H1 (cell line): ENCODE measurements at regions not wholly inside any gene's neighbourhood (a gene's known extent, or its start where the extent isn't known, plus 50 kb on each side); places are given as distances from the start of the nearest gene placed in this dataset.

ENCODE experiments used
- CTCF ChIA-PET: fragments of 300-600 bp; sonication (Branson Sonifier 250); formaldehyde crosslinking; loops from one replicate; lab custom pipeline; 2021; ENCODE audit not compliant: partially characterized antibody; lab: Charles Lee
- POLR2A ChIA-PET: fragments of 300-600 bp; sonication (Branson Sonifier 250); formaldehyde crosslinking; loops from one replicate; lab custom pipeline; 2021; ENCODE audit warnings: inconsistent platforms; ENCODE audit not compliant: partially characterized antibody; lab: Charles Lee
- DNase-seq, 2 experiments: peaks; one replicate each; pipeline versions ENCODE4 v3.0.0 to v3.0.0-alpha.2; 2010 to 2022; ENCODE audit warnings: low spot score in 2 of 2, low read depth in 1 of 2, mixed read lengths in 1 of 2
- FAIRE-seq: peaks from 2 replicates; lab custom pipeline; 2011; peaks lifted over from hg19 to GRCh38; lab: Jason Lieb, UNC
- H2AFZ ChIP-seq: 2 replicates; pipeline ENCODE4 v1.8.1; 2012; ENCODE audit warnings: low read length, inconsistent platforms
- H2AK5ac ChIP-seq: 2 replicates; pipeline ENCODE4 v1.6.1; 2013; ENCODE audit warnings: low read depth, low read length
- H2BK120ac ChIP-seq: replicated peaks from 2 replicates; pipeline ENCODE3; 2013; ENCODE audit warnings: low read depth, low read length, inconsistent platforms
- H2BK12ac ChIP-seq: 2 replicates; pipeline ENCODE4 v1.6.1; 2013; ENCODE audit warnings: low read depth, low read length
- H2BK15ac ChIP-seq: 2 replicates; pipeline ENCODE4 v1.6.1; 2013; ENCODE audit warnings: low read length
- H2BK20ac ChIP-seq: 2 replicates; pipeline ENCODE4 v1.6.1; 2013; ENCODE audit warnings: low read length
- H2BK5ac ChIP-seq: 2 replicates; pipeline ENCODE4 v1.6.1; 2013; ENCODE audit warnings: low read depth, low read length
- H3K14ac ChIP-seq: 2 replicates; pipeline ENCODE4 v1.6.1; 2013; ENCODE audit warnings: inconsistent platforms; ENCODE audit not compliant: insufficient read length
- H3K18ac ChIP-seq: 2 replicates; pipeline ENCODE4 v1.6.1; 2013; ENCODE audit warnings: low read length; ENCODE audit errors: extremely low read depth
- H3K23ac ChIP-seq: 2 replicates; pipeline ENCODE4 v1.6.1; 2013; ENCODE audit warnings: inconsistent platforms; ENCODE audit not compliant: insufficient read length
- H3K23me2 ChIP-seq: 2 replicates; pipeline ENCODE4 v1.6.1; 2013; ENCODE audit warnings: low read depth, low read length
- H3K27ac ChIP-seq: 2 replicates; pipeline ENCODE4 v1.6.1; 2011; ENCODE audit warnings: low read depth, low read length, inconsistent platforms
- H3K27me3 ChIP-seq, 4 experiments: replicated peaks in 1 of 4; 1 replicate in 1 of 4; 2 replicates in 3 of 4; pipeline versions ENCODE4 v1.6.1 to v1.8.1; 2011 to 2013; ENCODE audit warnings: low read length in 3 of 4, mild to moderate bottlenecking in 3 of 4, inconsistent platforms in 2 of 4, mixed read lengths in 2 of 4, moderate library complexity in 1 of 4; ENCODE audit not compliant: control insufficient read depth in 3 of 4, insufficient read depth in 3 of 4; ENCODE audit errors: extremely low read depth in 1 of 4
- H3K36me3 ChIP-seq, 4 experiments: 2 replicates each; pipeline versions ENCODE4 v1.6.1 to v1.8.1; 2011 to 2013; ENCODE audit warnings: mild to moderate bottlenecking in 4 of 4, low read length in 3 of 4, moderate library complexity in 2 of 4, control low read depth in 1 of 4, inconsistent platforms in 1 of 4; ENCODE audit not compliant: insufficient read depth in 4 of 4, control insufficient read depth in 2 of 4
- H3K4ac ChIP-seq: replicated peaks from 2 replicates; pipeline ENCODE3; 2013; ENCODE audit warnings: low read length, low read depth, mixed read lengths, inconsistent platforms; ENCODE audit not compliant: insufficient read length
- H3K4me1 ChIP-seq, 4 experiments: replicated peaks in 1 of 4; 1 replicate in 1 of 4; 2 replicates in 3 of 4; pipeline versions ENCODE4 v1.6.1 to v1.8.1; 2011 to 2013; ENCODE audit warnings: low read length in 3 of 4, inconsistent platforms in 2 of 4, mixed read lengths in 1 of 4; ENCODE audit not compliant: insufficient read depth in 4 of 4, control insufficient read depth in 3 of 4
- H3K4me2 ChIP-seq, 2 experiments: 2 replicates each; pipeline versions ENCODE4 v1.6.1 to v1.8.1; 2011 to 2013; ENCODE audit warnings: low read depth in 2 of 2, low read length in 2 of 2, control low read depth in 1 of 2, inconsistent platforms in 1 of 2, mild to moderate bottlenecking in 1 of 2; ENCODE audit not compliant: insufficient read depth in 1 of 2
- H3K4me3 ChIP-seq, 4 experiments: fragments of 200-600, 300-600 bp in 1 of 4; sonication (generic), shearing (Covaris generic), sonication (Bioruptor Twin) in 1 of 4; 2 replicates each; pipeline versions ENCODE4 v1.5.1 to v1.8.1; 2011 to 2016; ENCODE audit warnings: low read length in 4 of 4, low read depth in 3 of 4, control low read depth in 2 of 4, inconsistent platforms in 2 of 4, mild to moderate bottlenecking in 2 of 4, mixed read lengths in 1 of 4, moderate library complexity in 1 of 4; ENCODE audit not compliant: insufficient read depth in 2 of 4; ENCODE audit errors: extremely low read depth in 1 of 4
- H3K56ac ChIP-seq: replicated peaks from 2 replicates; pipeline ENCODE3; 2013; ENCODE audit warnings: low read depth, mild to moderate bottlenecking, mixed read lengths, low read length, inconsistent platforms; ENCODE audit not compliant: insufficient read length
- H3K79me1 ChIP-seq: 2 replicates; pipeline ENCODE4 v1.6.1; 2013; ENCODE audit warnings: low read depth, low read length, control low read depth
- H3K79me2 ChIP-seq, 2 experiments: 2 replicates each; pipeline versions ENCODE4 v1.6.1 to v1.8.1; 2012 to 2013; ENCODE audit warnings: low read length in 2 of 2, mild to moderate bottlenecking in 2 of 2, inconsistent platforms in 1 of 2; ENCODE audit not compliant: insufficient read depth in 2 of 2, control insufficient read depth in 1 of 2
- H3K9ac ChIP-seq, 4 experiments: replicated peaks in 1 of 4; 1 replicate in 1 of 4; 2 replicates in 3 of 4; pipeline versions ENCODE4 v1.6.1 to v1.8.1; 2011 to 2013; ENCODE audit warnings: low read depth in 3 of 4, low read length in 3 of 4, control low read depth in 2 of 4, mild to moderate bottlenecking in 2 of 4, moderate library complexity in 2 of 4, inconsistent platforms in 1 of 4; ENCODE audit errors: extremely low read depth in 1 of 4
- H3K9me3 ChIP-seq, 2 experiments: 2 replicates each; pipeline versions ENCODE4 v1.6.1 to v1.8.1; 2012 to 2013; ENCODE audit warnings: mild to moderate bottlenecking in 2 of 2, moderate library complexity in 2 of 2, control low read depth in 1 of 2, inconsistent platforms in 1 of 2, low read depth in 1 of 2, low read length in 1 of 2, mixed read lengths in 1 of 2; ENCODE audit not compliant: insufficient read depth in 2 of 2
- H4K20me1 ChIP-seq, 2 experiments: replicated peaks in 1 of 2; 2 replicates each; pipeline versions ENCODE3 to v1.8.1; 2011 to 2013; ENCODE audit warnings: inconsistent platforms in 2 of 2, low read length in 2 of 2, mild to moderate bottlenecking in 1 of 2; ENCODE audit not compliant: insufficient read depth in 2 of 2, control insufficient read depth in 1 of 2
- H4K5ac ChIP-seq: 2 replicates; pipeline ENCODE4 v1.6.1; 2013; ENCODE audit warnings: low read length, low read depth, mixed read lengths, inconsistent platforms; ENCODE audit not compliant: insufficient read length
- H4K8ac ChIP-seq: 2 replicates; pipeline ENCODE4 v1.8.0; 2013; ENCODE audit warnings: mild to moderate bottlenecking, moderate library complexity, low read length, inconsistent platforms; ENCODE audit not compliant: insufficient read depth; ENCODE audit errors: extremely low read depth
- H4K91ac ChIP-seq: replicated peaks from 2 replicates; pipeline ENCODE3; 2013; ENCODE audit warnings: low read length, mixed read lengths, inconsistent platforms; ENCODE audit not compliant: insufficient read length
- ASH2L ChIP-seq: fragments of 200-600, 300-600 bp; sonication (generic); IDR thresholded peaks from one replicate; pipeline ENCODE4 v1.7.1; 2017; ENCODE audit warnings: low read length
- CTBP2 ChIP-seq: IDR thresholded peaks from 2 replicates; pipeline ENCODE4 v1.7.0; 2011; ENCODE audit warnings: borderline replicate concordance, mild to moderate bottlenecking, moderate library complexity, mixed read lengths, low read length; ENCODE audit not compliant: insufficient read depth, insufficient read length
- WGBS, 2 experiments: shearing (Covaris generic) in 1 of 2; methylation state at CpG; one replicate each; pipeline versions ENCODE4 v1.1.6 to v1.1.7; 2013 to 2015; ENCODE audit warnings: low lambda C conversion rate in 2 of 2, mixed read lengths in 2 of 2, inconsistent platforms in 1 of 2, low coverage in 1 of 2, missing lambda C conversion rate in 1 of 2; ENCODE audit not compliant: insufficient replicate concordance in 2 of 2, insufficient coverage in 1 of 2, insufficient read length in 1 of 2; ENCODE audit errors: extremely low coverage in 1 of 2, missing lambda C conversion rate in 1 of 2; 5-methylcytosine and 5-hydroxymethylcytosine counted together

- H3K4me1 ChIP-seq, result peaks cover 0 to 3% (median 0%) of the 10 kb centered on the region in 4 experiments; a peak in 1 of 7 replicates
- H3K14ac ChIP-seq, result no peak overlapping the region
- no peak overlapping the region for H4K8ac ChIP-seq
- H2BK120ac ChIP-seq, result no peak overlapping the region
- no peak overlapping the region for H3K4me2 ChIP-seq
- H2BK12ac ChIP-seq, result no peak overlapping the region
- H3K79me2 ChIP-seq, result no peaks in the 10 kb centered on the region
- CTCF ChIA-PET, result interaction anchor here (0.6 to 1.7 kb wide), 4 partner anchors 23 to 677 kb away, joined by 3 to 4 read pairs (median 4); no protein-coding TSS in a partner anchor
- WGBS, 2 experiments, result 79% methylated on average over 2 of the region's 2 CpGs; no CpG with 5 or more reads in 1 of the 2 experiments
- no peak overlapping the region for H3K18ac ChIP-seq
- POLR2A ChIA-PET, result no interaction called here
- no peaks in the 10 kb centered on the region for H3K23me2 ChIP-seq
- TF ChIP-seq ASH2L (no peak), CTBP2 (no peak)
- peak overlapping the region; percentile 4; the same call in 1 of the 2 replicates for H2AFZ ChIP-seq
- H4K20me1 ChIP-seq, result no peaks in the 10 kb centered on the region
- H2BK5ac ChIP-seq, result no peak overlapping the region
- no peak overlapping the region for H2BK15ac ChIP-seq
- H3K27ac ChIP-seq, result no peak overlapping the region
- DNase-seq (no peak), FAIRE-seq (no peak)
- H3K79me1 ChIP-seq, result no peaks in the 10 kb centered on the region
- no peak overlapping the region for H3K56ac ChIP-seq
- H3K4me3 ChIP-seq, result no peak overlapping the region
- H3K36me3 ChIP-seq, result no peaks in the 10 kb centered on the region
- no peak overlapping the region for H3K9ac ChIP-seq
- no peak overlapping the region for H4K91ac ChIP-seq
- H3K23ac ChIP-seq, result no peak overlapping the region
- no peaks in the 10 kb centered on the region for H3K9me3 ChIP-seq
- H3K4ac ChIP-seq, result no peak overlapping the region
- no peaks in the 10 kb centered on the region for H3K27me3 ChIP-seq
- no peak overlapping the region for H2AK5ac ChIP-seq
- no peak overlapping the region for H4K5ac ChIP-seq
- no peak overlapping the region for H2BK20ac ChIP-seq
Observed at GRCh38 chr14:34180869-34181268, 230.0 kb upstream of the EGLN3 start.
